ENCODE measurements at regions not wholly inside any gene's neighbourhood (a gene's known extent, or its start where the extent isn't known, plus 50 kb on each side); places are given as distances from the start of the nearest gene placed in this dataset.

DNA sequence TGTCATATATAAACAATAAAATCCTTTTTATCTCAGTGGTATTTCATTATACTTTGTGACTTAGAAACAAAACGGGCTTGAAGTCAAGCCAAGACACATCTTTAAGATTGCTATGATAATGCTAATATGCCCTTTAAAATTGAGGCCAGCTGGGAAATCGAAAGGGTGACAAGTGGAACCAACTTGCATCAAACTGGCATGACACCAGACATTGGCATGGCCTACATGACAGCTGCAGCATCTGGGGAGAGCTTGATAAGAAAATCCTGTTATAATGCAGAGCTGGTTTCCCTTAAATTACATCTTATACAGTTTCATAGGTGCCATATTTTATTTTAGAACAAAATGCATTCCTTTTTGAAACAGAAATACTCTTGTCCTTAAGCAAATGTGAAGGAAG lies 325.2 kb downstream of the ZBBX start:
- no peak for FAIRE-seq
- 0% methylated on average over 2 of the region's 2 CpGs for WGBS (ENCODE audit: low lambda C conversion rate)

DNA sequence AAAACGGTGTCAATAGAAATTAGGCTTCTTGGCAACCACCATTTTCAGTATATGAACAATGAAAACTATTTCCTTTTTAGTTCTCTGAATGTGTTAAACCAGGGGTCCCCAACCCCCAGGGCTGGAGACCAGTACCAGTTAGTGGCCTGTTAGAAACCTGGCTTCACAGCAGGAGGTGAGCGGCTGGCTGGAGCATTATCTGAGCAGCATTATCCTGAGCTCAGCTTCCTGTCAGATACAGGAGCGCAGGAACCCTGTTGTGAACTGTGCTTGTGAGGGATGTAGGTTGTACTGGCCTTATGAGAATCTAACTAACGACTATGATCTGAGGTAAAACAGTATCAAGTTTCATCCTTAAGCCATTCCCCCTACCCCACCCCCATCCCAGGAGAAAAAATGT lies 328.7 kb downstream of the ZBBX start:
- H3K9me3 ChIP-seq (ENCODE audit: low read length) = no peaks in the 10 kb centered on the region
- FAIRE-seq (no peak), DNase-seq (ENCODE audit: low spot score) (no peak), ATAC-seq (no peak)
- no peak overlapping the region for H3K9ac ChIP-seq (ENCODE audit: insufficient read depth, low read depth, low read length)
- H2AFZ ChIP-seq (ENCODE audit: low read length) = no peak overlapping the region
- no peaks in the 10 kb centered on the region for H3K4me1 ChIP-seq (ENCODE audit: insufficient read depth, low read length)
- no peak overlapping the region for H3K27ac ChIP-seq (ENCODE audit: extremely low read length, insufficient read depth, low read length)
- ChIA-PET POLR2A (no interaction called here), CTCF (ENCODE audit: low intra/inter-chr PET ratio, low total read pairs) (no interaction called here)
- no peaks in the 10 kb centered on the region for H3K79me2 ChIP-seq (ENCODE audit: insufficient read depth, low read length)
- no peak overlapping the region for H3K4me3 ChIP-seq (replicated peaks in 1 of 3; ENCODE audit: insufficient read depth in 1 of 3, low read depth in 2 of 3, low read length in 3 of 3)
- no TSS peak for BruUV-seq (replicated peaks)
- no peaks in the 10 kb centered on the region for H3K36me3 ChIP-seq (replicated peaks in 1 of 2; ENCODE audit: control insufficient read depth in 1 of 2, insufficient read depth in 2 of 2, low read length in 2 of 2)
- H4K20me1 ChIP-seq (ENCODE audit: insufficient read depth, low read length) = no peaks in the 10 kb centered on the region
- H3K27me3 ChIP-seq (ENCODE audit: control insufficient read depth in 1 of 2, insufficient read depth in 2 of 2, low read length in 2 of 2) = no peaks in the 10 kb centered on the region
- no peak overlapping the region for H3K4me2 ChIP-seq (ENCODE audit: low read depth, low read length)
- 0% methylated on average over 3 of the region's 4 CpGs for WGBS (ENCODE audit: low lambda C conversion rate)
- intact Hi-C loops (cut with micrococcal nuclease; ENCODE audit: unreplicated experiment) = no loop called here
- in situ Hi-C loops (cut with HindIII; ENCODE audit: extremely low pct_ligation_motif_present, low pct_unique_long_range_greater_than_20kb) = no loop called here
- TF ChIP-seq RARG (CRISPR knock-in tag; IDR thresholded peaks at IDR 0.05; ENCODE audit: low read depth) (no peak), TMF1 (CRISPR knock-in tag; IDR thresholded peaks at IDR 0.05; ENCODE audit: low read depth) (no peak)
- TF ChIP-seq, protein P1, sequence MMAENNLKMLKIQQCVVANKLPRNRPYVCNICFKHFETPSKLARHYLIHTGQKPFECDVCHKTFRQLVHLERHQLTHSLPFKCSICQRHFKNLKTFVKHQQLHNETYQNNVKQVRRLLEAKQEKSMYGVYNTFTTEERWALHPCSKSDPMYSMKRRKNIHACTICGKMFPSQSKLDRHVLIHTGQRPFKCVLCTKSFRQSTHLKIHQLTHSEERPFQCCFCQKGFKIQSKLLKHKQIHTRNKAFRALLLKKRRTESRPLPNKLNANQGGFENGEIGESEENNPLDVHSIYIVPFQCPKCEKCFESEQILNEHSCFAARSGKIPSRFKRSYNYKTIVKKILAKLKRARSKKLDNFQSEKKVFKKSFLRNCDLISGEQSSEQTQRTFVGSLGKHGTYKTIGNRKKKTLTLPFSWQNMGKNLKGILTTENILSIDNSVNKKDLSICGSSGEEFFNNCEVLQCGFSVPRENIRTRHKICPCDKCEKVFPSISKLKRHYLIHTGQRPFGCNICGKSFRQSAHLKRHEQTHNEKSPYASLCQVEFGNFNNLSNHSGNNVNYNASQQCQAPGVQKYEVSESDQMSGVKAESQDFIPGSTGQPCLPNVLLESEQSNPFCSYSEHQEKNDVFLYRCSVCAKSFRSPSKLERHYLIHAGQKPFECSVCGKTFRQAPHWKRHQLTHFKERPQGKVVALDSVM (CRISPR knock-in tag; IDR thresholded peaks at IDR 0.05) = no peak
- TF ChIP-seq, protein P2, sequence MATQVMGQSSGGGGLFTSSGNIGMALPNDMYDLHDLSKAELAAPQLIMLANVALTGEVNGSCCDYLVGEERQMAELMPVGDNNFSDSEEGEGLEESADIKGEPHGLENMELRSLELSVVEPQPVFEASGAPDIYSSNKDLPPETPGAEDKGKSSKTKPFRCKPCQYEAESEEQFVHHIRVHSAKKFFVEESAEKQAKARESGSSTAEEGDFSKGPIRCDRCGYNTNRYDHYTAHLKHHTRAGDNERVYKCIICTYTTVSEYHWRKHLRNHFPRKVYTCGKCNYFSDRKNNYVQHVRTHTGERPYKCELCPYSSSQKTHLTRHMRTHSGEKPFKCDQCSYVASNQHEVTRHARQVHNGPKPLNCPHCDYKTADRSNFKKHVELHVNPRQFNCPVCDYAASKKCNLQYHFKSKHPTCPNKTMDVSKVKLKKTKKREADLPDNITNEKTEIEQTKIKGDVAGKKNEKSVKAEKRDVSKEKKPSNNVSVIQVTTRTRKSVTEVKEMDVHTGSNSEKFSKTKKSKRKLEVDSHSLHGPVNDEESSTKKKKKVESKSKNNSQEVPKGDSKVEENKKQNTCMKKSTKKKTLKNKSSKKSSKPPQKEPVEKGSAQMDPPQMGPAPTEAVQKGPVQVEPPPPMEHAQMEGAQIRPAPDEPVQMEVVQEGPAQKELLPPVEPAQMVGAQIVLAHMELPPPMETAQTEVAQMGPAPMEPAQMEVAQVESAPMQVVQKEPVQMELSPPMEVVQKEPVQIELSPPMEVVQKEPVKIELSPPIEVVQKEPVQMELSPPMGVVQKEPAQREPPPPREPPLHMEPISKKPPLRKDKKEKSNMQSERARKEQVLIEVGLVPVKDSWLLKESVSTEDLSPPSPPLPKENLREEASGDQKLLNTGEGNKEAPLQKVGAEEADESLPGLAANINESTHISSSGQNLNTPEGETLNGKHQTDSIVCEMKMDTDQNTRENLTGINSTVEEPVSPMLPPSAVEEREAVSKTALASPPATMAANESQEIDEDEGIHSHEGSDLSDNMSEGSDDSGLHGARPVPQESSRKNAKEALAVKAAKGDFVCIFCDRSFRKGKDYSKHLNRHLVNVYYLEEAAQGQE (IDR thresholded peaks at IDR 0.05; ENCODE audit: borderline replicate concordance in 1 of 2, low read depth in 1 of 2, low read length in 2 of 2) = no peak
- TF ChIP-seq, protein P3, sequence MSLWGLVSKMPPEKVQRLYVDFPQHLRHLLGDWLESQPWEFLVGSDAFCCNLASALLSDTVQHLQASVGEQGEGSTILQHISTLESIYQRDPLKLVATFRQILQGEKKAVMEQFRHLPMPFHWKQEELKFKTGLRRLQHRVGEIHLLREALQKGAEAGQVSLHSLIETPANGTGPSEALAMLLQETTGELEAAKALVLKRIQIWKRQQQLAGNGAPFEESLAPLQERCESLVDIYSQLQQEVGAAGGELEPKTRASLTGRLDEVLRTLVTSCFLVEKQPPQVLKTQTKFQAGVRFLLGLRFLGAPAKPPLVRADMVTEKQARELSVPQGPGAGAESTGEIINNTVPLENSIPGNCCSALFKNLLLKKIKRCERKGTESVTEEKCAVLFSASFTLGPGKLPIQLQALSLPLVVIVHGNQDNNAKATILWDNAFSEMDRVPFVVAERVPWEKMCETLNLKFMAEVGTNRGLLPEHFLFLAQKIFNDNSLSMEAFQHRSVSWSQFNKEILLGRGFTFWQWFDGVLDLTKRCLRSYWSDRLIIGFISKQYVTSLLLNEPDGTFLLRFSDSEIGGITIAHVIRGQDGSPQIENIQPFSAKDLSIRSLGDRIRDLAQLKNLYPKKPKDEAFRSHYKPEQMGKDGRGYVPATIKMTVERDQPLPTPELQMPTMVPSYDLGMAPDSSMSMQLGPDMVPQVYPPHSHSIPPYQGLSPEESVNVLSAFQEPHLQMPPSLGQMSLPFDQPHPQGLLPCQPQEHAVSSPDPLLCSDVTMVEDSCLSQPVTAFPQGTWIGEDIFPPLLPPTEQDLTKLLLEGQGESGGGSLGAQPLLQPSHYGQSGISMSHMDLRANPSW (CRISPR knock-in tag; IDR thresholded peaks at IDR 0.05; ENCODE audit: borderline replicate concordance) = no peak

More for the DNA sequence above, 325.2 kb downstream of the ZBBX start:
- no peak overlapping the region for H3K4me2 ChIP-seq (ENCODE audit: low read depth, low read length)
- in situ Hi-C loops (cut with HindIII; ENCODE audit: extremely low pct_ligation_motif_present, low pct_unique_long_range_greater_than_20kb) = no loop called here
- no peak overlapping the region for H2AFZ ChIP-seq (ENCODE audit: low read length)
- H3K9ac ChIP-seq (ENCODE audit: insufficient read depth, low read depth, low read length) = no peak overlapping the region
- intact Hi-C loops (cut with micrococcal nuclease; ENCODE audit: unreplicated experiment) = no loop called here
- ATAC-seq (no peak), DNase-seq (ENCODE audit: low spot score) (no peak)
- H3K4me3 ChIP-seq (replicated peaks in 1 of 3; ENCODE audit: insufficient read depth in 1 of 3, low read depth in 2 of 3, low read length in 3 of 3) = no peak overlapping the region
- H3K4me1 ChIP-seq (ENCODE audit: insufficient read depth, low read length) = no peaks in the 10 kb centered on the region
- H3K9me3 ChIP-seq (ENCODE audit: low read length) = peaks cover 20% of the 10 kb centered on the region; the same call in 1 of the 2 replicates
- ChIA-PET POLR2A (no interaction called here), CTCF (ENCODE audit: low intra/inter-chr PET ratio, low total read pairs) (no interaction called here)
- no peaks in the 10 kb centered on the region for H3K27me3 ChIP-seq (ENCODE audit: control insufficient read depth in 1 of 2, insufficient read depth in 2 of 2, low read length in 2 of 2)
- no peak overlapping the region for H3K27ac ChIP-seq (ENCODE audit: extremely low read length, insufficient read depth, low read length)
- no peaks in the 10 kb centered on the region for H4K20me1 ChIP-seq (ENCODE audit: insufficient read depth, low read length)
- BruUV-seq (replicated peaks) = no TSS peak
- no peaks in the 10 kb centered on the region for H3K79me2 ChIP-seq (ENCODE audit: insufficient read depth, low read length)
- no peaks in the 10 kb centered on the region for H3K36me3 ChIP-seq (replicated peaks in 1 of 2; ENCODE audit: control insufficient read depth in 1 of 2, insufficient read depth in 2 of 2, low read length in 2 of 2)
- TF ChIP-seq HMG20B (CRISPR knock-in tag; conservative IDR thresholded peaks at IDR 0.05) = no peak
- no peak for TF ChIP-seq CREM (IDR thresholded peaks at IDR 0.05)
- TF ChIP-seq CREM (CRISPR knock-in tag; IDR thresholded peaks at IDR 0.05) = no peak
- no peak for TF ChIP-seq SP4 (CRISPR knock-in tag; IDR thresholded peaks at IDR 0.05)
- no peak for TF ChIP-seq ZBTB8A (CRISPR knock-in tag; IDR thresholded peaks at IDR 0.05; ENCODE audit: borderline replicate concordance, low read depth)
- no peak for TF ChIP-seq TEAD2 (CRISPR knock-in tag; IDR thresholded peaks at IDR 0.05)
- TF ChIP-seq ZNF839 (CRISPR knock-in tag; IDR thresholded peaks at IDR 0.05; ENCODE audit: borderline replicate concordance) = no peak
- no peak for TF ChIP-seq NFKB2 (CRISPR knock-in tag; IDR thresholded peaks at IDR 0.05; ENCODE audit: borderline replicate concordance)
- TF ChIP-seq RNF2 (conservative IDR thresholded peaks at IDR 0.05; ENCODE audit: low read depth) = no peak
- TF ChIP-seq NFYC (CRISPR knock-in tag; IDR thresholded peaks at IDR 0.05) = no peak
- TF ChIP-seq ZNF264 (CRISPR knock-in tag; IDR thresholded peaks at IDR 0.05) = no peak
- no peak for TF ChIP-seq AGO2 (optimal IDR thresholded peaks at IDR 0.05; ENCODE audit: low read depth, low read length)
- no peak for TF ChIP-seq ARNT (IDR thresholded peaks at IDR 0.05)
- no peak for TF ChIP-seq ZNF124 (CRISPR knock-in tag; IDR thresholded peaks at IDR 0.05)
- TF ChIP-seq MBNL3 (CRISPR knock-in tag; conservative IDR thresholded peaks at IDR 0.05) = no peak

Data from HepG2 (cell line).